ENCODE measurements at regions not wholly inside any gene's neighbourhood (a gene's known extent, or its start where the extent isn't known, plus 50 kb on each side); places are given as distances from the start of the nearest gene placed in this dataset.

GRCh38 chrX:121356139-121356849 lies 308.9 kb downstream of the GLUD2 start:
- TF ChIP-seq CTCF (IDR thresholded peaks at IDR 0.05; ENCODE audit: borderline replicate concordance, extremely low read depth, low read length, poor library complexity, severe bottlenecking) (no peak), EZH2 (IDR thresholded peaks at IDR 0.05; ENCODE audit: borderline replicate concordance, low read depth, low read length, severe bottlenecking) (no peak)

Measured in DND-41 (cell line).